Endothelial cell of umbilical vein (primary cell): ENCODE measurements at regions not wholly inside any gene's neighbourhood (a gene's known extent, or its start where the extent isn't known, plus 50 kb on each side); places are given as distances from the start of the nearest gene placed in this dataset.

Experiments
- BruUV-seq: library from RNA; stranded (reverse); fragments of 400-500 nt; replicated peaks from 2 replicates; lab custom pipeline; 2021; lab: Mats Ljungman, UMichigan
- CTCF ChIA-PET: fragments of 300-600, 350-600 bp; sonication (Branson Sonifier 250); formaldehyde crosslinking; loops from one replicate; lab custom pipeline; 2021; ENCODE audit warnings: antibody characterized with exemption, inconsistent platforms; lab: Charles Lee
- POLR2A ChIA-PET: fragments of 300-600, 350-600 bp; sonication (Branson Sonifier 250); formaldehyde crosslinking; loops from one replicate; lab custom pipeline; 2021; ENCODE audit warnings: antibody characterized with exemption, inconsistent platforms; lab: Charles Lee
- DNase-seq: peaks from one replicate; pipeline ENCODE4 v3.0.0-alpha.2; 2011; ENCODE audit warnings: low read depth, low spot score
- FAIRE-seq: peaks from 2 replicates; lab custom pipeline; 2011; peaks lifted over from hg19 to GRCh38; lab: Jason Lieb, UNC
- H2AFZ ChIP-seq: 2 replicates; pipeline ENCODE4 v1.6.0; 2012; ENCODE audit warnings: low read depth, low read length, control low read depth, inconsistent platforms
- H3K27ac ChIP-seq: 2 replicates; pipeline ENCODE4 v1.5.1; 2011; ENCODE audit warnings: low read depth, mild to moderate bottlenecking, control low read depth, low read length, moderate library complexity; ENCODE audit not compliant: insufficient read depth
- H3K27me3 ChIP-seq, 2 experiments: 2 replicates each; pipeline versions ENCODE4 v1.6.0 to v1.6.1; 2011; ENCODE audit warnings: low read length in 2 of 2, mixed read lengths in 1 of 2; ENCODE audit not compliant: control insufficient read depth in 2 of 2, insufficient read depth in 2 of 2
- H3K36me3 ChIP-seq, 2 experiments: 2 replicates in 1 of 2; 3 replicates in 1 of 2; pipeline ENCODE4 v1.5.1; 2011; ENCODE audit warnings: low read length in 2 of 2, mild to moderate bottlenecking in 1 of 2, moderate library complexity in 1 of 2; ENCODE audit not compliant: control insufficient read depth in 2 of 2, insufficient read depth in 2 of 2; ENCODE audit errors: extremely low read depth in 1 of 2
- H3K4me1 ChIP-seq: 3 replicates; pipeline ENCODE4 v1.5.1; 2011; ENCODE audit warnings: mild to moderate bottlenecking, low read length; ENCODE audit not compliant: control insufficient read depth, insufficient read depth; ENCODE audit errors: extremely low read depth
- H3K4me2 ChIP-seq: 2 replicates; pipeline ENCODE4 v1.6.1; 2011; ENCODE audit warnings: low read length, control low read depth, mixed read lengths; ENCODE audit not compliant: insufficient read depth
- H3K4me3 ChIP-seq, 3 experiments: fragments of 200-600 bp in 1 of 3; sonication (generic), shearing (Covaris generic) in 1 of 3; replicated peaks in 1 of 3; 2 replicates each; pipeline ENCODE4 v1.5.1; 2011 to 2016; ENCODE audit warnings: control low read depth in 3 of 3, low read length in 3 of 3, mild to moderate bottlenecking in 2 of 3, inconsistent platforms in 1 of 3, low read depth in 1 of 3, moderate library complexity in 1 of 3; ENCODE audit not compliant: insufficient read depth in 1 of 3
- H3K79me2 ChIP-seq: 2 replicates; pipeline ENCODE4 v1.6.0; 2012; ENCODE audit warnings: low read length, inconsistent platforms; ENCODE audit not compliant: control insufficient read depth, insufficient read depth
- H3K9ac ChIP-seq: replicated peaks from 2 replicates; pipeline ENCODE3; 2011; ENCODE audit warnings: low read length, control low read depth; ENCODE audit not compliant: insufficient read depth; ENCODE audit errors: extremely low read depth
- H3K9me1 ChIP-seq: replicated peaks from 3 replicates; pipeline ENCODE4 v1.6.0; 2011; ENCODE audit warnings: mild to moderate bottlenecking, low read length; ENCODE audit not compliant: control insufficient read depth, insufficient read depth; ENCODE audit errors: extremely low read depth
- H3K9me3 ChIP-seq: replicated peaks from 2 replicates; pipeline ENCODE4 v1.5.1; 2012; ENCODE audit warnings: low read length, inconsistent platforms; ENCODE audit not compliant: control insufficient read depth, insufficient read depth
- H4K20me1 ChIP-seq: replicated peaks from 2 replicates; pipeline ENCODE3; 2011; ENCODE audit warnings: mild to moderate bottlenecking, low read length; ENCODE audit not compliant: control insufficient read depth, insufficient read depth; ENCODE audit errors: extremely low read depth
- EZH2 ChIP-seq: IDR thresholded peaks from 2 replicates; pipeline ENCODE4 v1.6.1; 2012; ENCODE audit warnings: borderline replicate concordance, low read depth, mild to moderate bottlenecking, moderate library complexity, low read length, inconsistent platforms; ENCODE audit not compliant: severe bottlenecking
- FOS ChIP-seq: IDR thresholded peaks from 2 replicates; pipeline ENCODE4 v1.6.1; 2011; ENCODE audit warnings: mild to moderate bottlenecking, low read length, moderate library complexity, borderline replicate concordance; ENCODE audit not compliant: insufficient read depth
- GATA2 ChIP-seq: IDR thresholded peaks from 2 replicates; pipeline ENCODE4 v1.7.0; 2011; ENCODE audit warnings: low read depth, mild to moderate bottlenecking, moderate library complexity, mixed read lengths, low read length; ENCODE audit not compliant: insufficient read length, insufficient read depth
- JUN ChIP-seq: IDR thresholded peaks from 2 replicates; pipeline ENCODE4 v1.6.1; 2011; ENCODE audit warnings: borderline replicate concordance, low read depth; ENCODE audit not compliant: insufficient read length, insufficient read depth
- MAX ChIP-seq: IDR thresholded peaks from 2 replicates; pipeline ENCODE4 v1.6.1; 2011; ENCODE audit not compliant: insufficient read depth, insufficient read length
- MYC ChIP-seq: IDR thresholded peaks from one replicate; pipeline ENCODE4 v1.6.1; 2011; ENCODE audit warnings: mild to moderate bottlenecking, low read depth, low read length
- POLR2A ChIP-seq: IDR thresholded peaks from 2 replicates; pipeline ENCODE4 v1.6.1; 2012; ENCODE audit warnings: low read depth, mild to moderate bottlenecking, control low read depth, low read length
- POLR2AphosphoS5 ChIP-seq: IDR thresholded peaks from 2 replicates; pipeline ENCODE4 v1.6.1; 2012; ENCODE audit warnings: low read depth, mild to moderate bottlenecking, control low read depth, low read length, moderate library complexity; ENCODE audit not compliant: insufficient read depth
- dilution Hi-C: fragments of 300-500 bp; cut with MboI; formaldehyde crosslinking; loops from one replicate; pipeline ENCODE4 v1.15.0; 2019; ENCODE audit warnings: low sequenced_read_pairs; ENCODE audit not compliant: extremely low pct_ligation_motif_present
- intact Hi-C: fragments of 100-400 bp; cut with micrococcal nuclease; formaldehyde crosslinking; loops from one replicate; pipeline ENCODE4 v1.10.0; 2022
- TF ChIP-seq, protein P1 (sequence below), 2 donors: IDR thresholded peaks; 1 replicate in 1 of 2; 2 replicates in 1 of 2; pipeline ENCODE4 v1.5.1; 2011; ENCODE audit warnings: low read length in 2 of 2, mild to moderate bottlenecking in 2 of 2, moderate library complexity in 2 of 2, control low read depth in 1 of 2, inconsistent platforms in 1 of 2, low read depth in 1 of 2; ENCODE audit not compliant: insufficient read depth in 1 of 2; ENCODE audit errors: extremely low read depth in 1 of 2

DNA sequence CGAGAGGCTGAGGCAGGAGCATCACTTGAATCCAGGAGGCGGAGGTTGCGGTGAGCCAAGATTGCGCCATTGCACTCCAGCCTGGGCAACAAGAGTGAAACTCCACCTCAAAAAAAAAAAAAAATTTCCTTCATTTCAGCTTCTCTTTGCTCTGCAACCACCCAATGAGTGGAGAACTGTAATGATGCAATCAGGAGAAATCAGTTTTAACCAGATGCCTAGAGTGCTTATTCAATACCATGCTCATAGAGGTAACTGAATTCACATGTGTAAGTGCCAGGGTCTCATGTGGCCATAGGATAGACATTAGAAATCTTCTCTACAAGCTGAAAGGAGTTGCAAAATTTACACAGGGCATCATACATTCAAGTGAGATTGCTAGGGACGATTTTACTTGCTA lies 70.6 kb downstream of the HMHB1 start:
- intact Hi-C loops (no loop called here), dilution Hi-C loops (no loop called here)
- no peaks in the 10 kb centered on the region for H3K9me3 ChIP-seq
- no peak for FAIRE-seq
- no peak for TF ChIP-seq JUN
- TF ChIP-seq EZH2 = no peak
- no peak for TF ChIP-seq FOS
- TF ChIP-seq POLR2A = no peak
- no peak for TF ChIP-seq MAX
- no peak for TF ChIP-seq MYC
- TF ChIP-seq, protein P1, sequence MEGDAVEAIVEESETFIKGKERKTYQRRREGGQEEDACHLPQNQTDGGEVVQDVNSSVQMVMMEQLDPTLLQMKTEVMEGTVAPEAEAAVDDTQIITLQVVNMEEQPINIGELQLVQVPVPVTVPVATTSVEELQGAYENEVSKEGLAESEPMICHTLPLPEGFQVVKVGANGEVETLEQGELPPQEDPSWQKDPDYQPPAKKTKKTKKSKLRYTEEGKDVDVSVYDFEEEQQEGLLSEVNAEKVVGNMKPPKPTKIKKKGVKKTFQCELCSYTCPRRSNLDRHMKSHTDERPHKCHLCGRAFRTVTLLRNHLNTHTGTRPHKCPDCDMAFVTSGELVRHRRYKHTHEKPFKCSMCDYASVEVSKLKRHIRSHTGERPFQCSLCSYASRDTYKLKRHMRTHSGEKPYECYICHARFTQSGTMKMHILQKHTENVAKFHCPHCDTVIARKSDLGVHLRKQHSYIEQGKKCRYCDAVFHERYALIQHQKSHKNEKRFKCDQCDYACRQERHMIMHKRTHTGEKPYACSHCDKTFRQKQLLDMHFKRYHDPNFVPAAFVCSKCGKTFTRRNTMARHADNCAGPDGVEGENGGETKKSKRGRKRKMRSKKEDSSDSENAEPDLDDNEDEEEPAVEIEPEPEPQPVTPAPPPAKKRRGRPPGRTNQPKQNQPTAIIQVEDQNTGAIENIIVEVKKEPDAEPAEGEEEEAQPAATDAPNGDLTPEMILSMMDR (IDR thresholded peaks at IDR 0.05; ENCODE audit: extremely low read depth in 1 of 2, insufficient read depth in 1 of 2, low read depth in 1 of 2, low read length in 2 of 2) = no peak
- no peak for TF ChIP-seq POLR2AphosphoS5
- TF ChIP-seq GATA2 = no peak
- BruUV-seq = no TSS peak
- H3K9ac ChIP-seq = no peak overlapping the region
- no peak for DNase-seq
- H3K9me1 ChIP-seq = no peaks in the 10 kb centered on the region
- ChIA-PET CTCF (no interaction called here), POLR2A (no interaction called here)
- no peak overlapping the region for H2AFZ ChIP-seq
- H3K4me3 ChIP-seq = no peak overlapping the region
- H3K79me2 ChIP-seq = no peaks in the 10 kb centered on the region
- H3K36me3 ChIP-seq = no peaks in the 10 kb centered on the region
- no peaks in the 10 kb centered on the region for H3K27me3 ChIP-seq
- H3K4me1 ChIP-seq = no peaks in the 10 kb centered on the region
- no peak overlapping the region for H3K27ac ChIP-seq
- no peak overlapping the region for H3K4me2 ChIP-seq
- H4K20me1 ChIP-seq = no peaks in the 10 kb centered on the region
